HepG2 (cell line): ENCODE measurements at regions not wholly inside any gene's neighbourhood (a gene's known extent, or its start where the extent isn't known, plus 50 kb on each side); places are given as distances from the start of the nearest gene placed in this dataset.

Experiments used
- CC2D1A ChIP-seq: sonication (generic); formaldehyde crosslinking; IDR thresholded peaks from 2 replicates; pipeline ENCODE4 v1.8.1; 2023; ENCODE audit warnings: mild to moderate bottlenecking, missing genetic modification reagents
- CREB3 ChIP-seq: sonication (generic); formaldehyde crosslinking; IDR thresholded peaks from 2 replicates; pipeline ENCODE4 v1.5.0; 2020; ENCODE audit warnings: missing genetic modification reagents
- HNF1A ChIP-seq, 2 experiments: sonication (generic) in 1 of 2; formaldehyde crosslinking in 1 of 2; IDR thresholded peaks; 2 replicates each; pipeline versions ENCODE4 v1.4.0 to v1.6.1; 2016 to 2020; ENCODE audit warnings: borderline replicate concordance in 1 of 2, low read depth in 1 of 2, mild to moderate bottlenecking in 1 of 2, missing genetic modification reagents in 1 of 2
- KDM1A ChIP-seq: IDR thresholded peaks from 2 replicates; pipeline ENCODE4 v1.6.1; 2016; ENCODE audit warnings: missing compliant biosample characterization
- MYC ChIP-seq: sonication (generic); formaldehyde crosslinking; IDR thresholded peaks from 2 replicates; pipeline ENCODE4 v1.9.0; 2021; ENCODE audit warnings: missing genetic modification reagents, borderline replicate concordance
- NR1H2 ChIP-seq: sonication (generic); formaldehyde crosslinking; IDR thresholded peaks from 2 replicates; pipeline ENCODE4 v1.8.1; 2022; ENCODE audit warnings: low read depth, missing genetic modification reagents, borderline replicate concordance
- POLR2AphosphoS2 ChIP-seq: IDR thresholded peaks from 2 replicates; pipeline ENCODE4 v1.6.1; 2011; ENCODE audit warnings: low read depth, low read length, improper control_type of control experiment
- POLR2AphosphoS5 ChIP-seq: IDR thresholded peaks from 2 replicates; pipeline ENCODE4 v1.6.1; 2012; ENCODE audit warnings: low read depth, low read length
- ZNF407 ChIP-seq: sonication (generic); formaldehyde crosslinking; IDR thresholded peaks from one replicate; pipeline ENCODE4 v1.5.1; 2020; ENCODE audit warnings: mild to moderate bottlenecking, missing genetic modification reagents; ENCODE audit errors: not compliant biosample characterization
- ZNF639 ChIP-seq: conservative IDR thresholded peaks from 2 replicates; pipeline ENCODE4 v1.6.1; 2018; ENCODE audit warnings: missing genetic modification reagents
- TF ChIP-seq, protein P1 (sequence below): sonication (generic); formaldehyde crosslinking; IDR thresholded peaks from 2 replicates; pipeline ENCODE4 v1.4.0; 2020; ENCODE audit warnings: missing genetic modification reagents
- TF ChIP-seq, protein P2 (sequence below), 2 experiments: sonication (generic) in 1 of 2; formaldehyde crosslinking in 1 of 2; IDR thresholded peaks; 2 replicates each; pipeline versions ENCODE4 v1.5.1 to v1.6.1; 2011 to 2020; ENCODE audit warnings: borderline replicate concordance in 1 of 2, low read depth in 1 of 2, low read length in 1 of 2, mild to moderate bottlenecking in 1 of 2, missing genetic modification reagents in 1 of 2, moderate library complexity in 1 of 2

GRCh38 chr3:74516019-74516418 lies 98.4 kb downstream of the CNTN3 start:
- TF ChIP-seq CREB3 (CRISPR knock-in tag), result no peak
- TF ChIP-seq NR1H2, result no peak
- no peak for TF ChIP-seq POLR2AphosphoS5
- TF ChIP-seq POLR2AphosphoS2, result no peak
- TF ChIP-seq CC2D1A (CRISPR knock-in tag), result no peak
- no peak for TF ChIP-seq MYC
- TF ChIP-seq ZNF407 (CRISPR knock-in tag), result no peak
- TF ChIP-seq, protein P1, sequence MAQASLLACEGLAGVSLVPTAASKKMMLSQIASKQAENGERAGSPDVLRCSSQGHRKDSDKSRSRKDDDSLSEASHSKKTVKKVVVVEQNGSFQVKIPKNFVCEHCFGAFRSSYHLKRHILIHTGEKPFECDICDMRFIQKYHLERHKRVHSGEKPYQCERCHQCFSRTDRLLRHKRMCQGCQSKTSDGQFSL (CRISPR knock-in tag), result no peak
- TF ChIP-seq, protein P2, sequence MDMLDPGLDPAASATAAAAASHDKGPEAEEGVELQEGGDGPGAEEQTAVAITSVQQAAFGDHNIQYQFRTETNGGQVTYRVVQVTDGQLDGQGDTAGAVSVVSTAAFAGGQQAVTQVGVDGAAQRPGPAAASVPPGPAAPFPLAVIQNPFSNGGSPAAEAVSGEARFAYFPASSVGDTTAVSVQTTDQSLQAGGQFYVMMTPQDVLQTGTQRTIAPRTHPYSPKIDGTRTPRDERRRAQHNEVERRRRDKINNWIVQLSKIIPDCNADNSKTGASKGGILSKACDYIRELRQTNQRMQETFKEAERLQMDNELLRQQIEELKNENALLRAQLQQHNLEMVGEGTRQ (IDR thresholded peaks at IDR 0.05; ENCODE audit: low read depth, low read length), result no peak
- TF ChIP-seq, protein P2 (CRISPR knock-in tag; IDR thresholded peaks at IDR 0.05; ENCODE audit: borderline replicate concordance), result no peak
- TF ChIP-seq KDM1A (CRISPR knock-in tag), result no peak
- TF ChIP-seq HNF1A (IDR thresholded peaks at IDR 0.05; ENCODE audit: low read depth), result no peak
- TF ChIP-seq HNF1A (CRISPR knock-in tag; IDR thresholded peaks at IDR 0.05; ENCODE audit: borderline replicate concordance), result no peak
- no peak for TF ChIP-seq ZNF639 (CRISPR knock-in tag)
